K562 (cell line): ENCODE measurements at regions not wholly inside any gene's neighbourhood (a gene's known extent, or its start where the extent isn't known, plus 50 kb on each side); places are given as distances from the start of the nearest gene placed in this dataset.

Experiments used
- CBX1 ChIP-seq: sonication (generic); IDR thresholded peaks from 2 replicates; pipeline ENCODE4 v1.6.1; 2016; ENCODE audit warnings: antibody characterized with exemption, low read depth, mild to moderate bottlenecking
- EP300 ChIP-seq: IDR thresholded peaks from 2 replicates; pipeline ENCODE4 v1.6.1; 2012; ENCODE audit warnings: low read length, improper control_type of control experiment
- HCFC1 ChIP-seq: IDR thresholded peaks from 2 replicates; pipeline ENCODE4 v1.6.1; 2012; ENCODE audit warnings: low read depth, low read length, improper control_type of control experiment
- JUND ChIP-seq, 2 experiments: IDR thresholded peaks; 2 replicates in 1 of 2; 3 replicates in 1 of 2; pipeline ENCODE4 v1.6.1; 2011; ENCODE audit warnings: borderline replicate concordance in 2 of 2, low read depth in 2 of 2, low read length in 2 of 2, improper control_type of control experiment in 1 of 2, missing biosample characterization in 1 of 2, missing genetic modification characterization in 1 of 2, missing genetic modification reagents in 1 of 2
- MYC ChIP-seq, 2 experiments: fragments of 250-450 bp in 1 of 2; sonication (Bioruptor Pico) in 1 of 2; IDR thresholded peaks; 2 replicates each; pipeline versions ENCODE4 v1.5.1 to v1.6.1; 2012 to 2021; ENCODE audit warnings: low read depth in 2 of 2, borderline replicate concordance in 1 of 2, improper control_type of control experiment in 1 of 2, low read length in 1 of 2, mild to moderate bottlenecking in 1 of 2, moderate library complexity in 1 of 2
- SNIP1 ChIP-seq: fragments of 450-650 bp; IDR thresholded peaks from 2 replicates; pipeline ENCODE4 v1.7.1; 2017; ENCODE audit warnings: low read depth, mild to moderate bottlenecking
- TCF7 ChIP-seq: sonication (generic); IDR thresholded peaks from 2 replicates; pipeline ENCODE4 v1.6.1; 2016; ENCODE audit warnings: antibody characterized with exemption, borderline replicate concordance
- ZNF75A ChIP-seq: fragments of 450-650 bp; formaldehyde crosslinking; IDR thresholded peaks from 2 replicates; pipeline ENCODE4 v1.4.0; 2020; ENCODE audit warnings: mild to moderate bottlenecking
- TF ChIP-seq, protein P1 (sequence below), 2 experiments: fragments of 450-650 bp; formaldehyde crosslinking in 1 of 2; IDR thresholded peaks; 2 replicates each; pipeline versions ENCODE4 v1.4.0 to v1.6.1; 2014 to 2020; ENCODE audit warnings: mild to moderate bottlenecking in 2 of 2, borderline replicate concordance in 1 of 2, low read depth in 1 of 2

DNA sequence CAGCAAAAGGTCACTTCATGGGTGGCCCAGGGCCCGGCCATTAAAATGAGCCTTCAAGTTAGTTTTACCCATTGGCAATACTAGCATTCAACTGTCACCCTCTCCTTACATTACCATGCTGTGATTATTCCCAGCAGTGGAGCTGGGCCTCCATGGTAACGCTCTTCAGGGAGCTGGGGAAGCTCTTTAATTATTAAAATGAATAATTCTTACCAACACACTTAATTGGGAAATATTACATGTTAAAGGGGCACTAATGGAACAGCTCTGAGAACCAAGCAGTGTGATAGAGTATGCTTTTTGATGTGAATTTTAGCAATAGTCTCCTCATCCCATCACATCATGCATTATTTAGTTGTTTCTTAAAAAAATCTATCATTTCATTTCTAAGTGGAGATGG, 187.2 kb downstream of the CEMIP2 start:
- TF ChIP-seq TCF7 (no peak), CBX1 (no peak), HCFC1 (no peak), ZNF75A (CRISPR knock-in tag) (no peak), SNIP1 (no peak), MYC (IDR thresholded peaks at IDR 0.05; ENCODE audit: low read depth, low read length) (no peak), MYC (CRISPR knock-in tag; IDR thresholded peaks at IDR 0.05; ENCODE audit: borderline replicate concordance, low read depth) (no peak), EP300 (no peak), JUND (IDR thresholded peaks at IDR 0.05; ENCODE audit: borderline replicate concordance, low read depth, low read length) (no peak), JUND (tag; IDR thresholded peaks at IDR 0.05; ENCODE audit: borderline replicate concordance, low read depth, low read length) (no peak)
- TF ChIP-seq, protein P1, sequence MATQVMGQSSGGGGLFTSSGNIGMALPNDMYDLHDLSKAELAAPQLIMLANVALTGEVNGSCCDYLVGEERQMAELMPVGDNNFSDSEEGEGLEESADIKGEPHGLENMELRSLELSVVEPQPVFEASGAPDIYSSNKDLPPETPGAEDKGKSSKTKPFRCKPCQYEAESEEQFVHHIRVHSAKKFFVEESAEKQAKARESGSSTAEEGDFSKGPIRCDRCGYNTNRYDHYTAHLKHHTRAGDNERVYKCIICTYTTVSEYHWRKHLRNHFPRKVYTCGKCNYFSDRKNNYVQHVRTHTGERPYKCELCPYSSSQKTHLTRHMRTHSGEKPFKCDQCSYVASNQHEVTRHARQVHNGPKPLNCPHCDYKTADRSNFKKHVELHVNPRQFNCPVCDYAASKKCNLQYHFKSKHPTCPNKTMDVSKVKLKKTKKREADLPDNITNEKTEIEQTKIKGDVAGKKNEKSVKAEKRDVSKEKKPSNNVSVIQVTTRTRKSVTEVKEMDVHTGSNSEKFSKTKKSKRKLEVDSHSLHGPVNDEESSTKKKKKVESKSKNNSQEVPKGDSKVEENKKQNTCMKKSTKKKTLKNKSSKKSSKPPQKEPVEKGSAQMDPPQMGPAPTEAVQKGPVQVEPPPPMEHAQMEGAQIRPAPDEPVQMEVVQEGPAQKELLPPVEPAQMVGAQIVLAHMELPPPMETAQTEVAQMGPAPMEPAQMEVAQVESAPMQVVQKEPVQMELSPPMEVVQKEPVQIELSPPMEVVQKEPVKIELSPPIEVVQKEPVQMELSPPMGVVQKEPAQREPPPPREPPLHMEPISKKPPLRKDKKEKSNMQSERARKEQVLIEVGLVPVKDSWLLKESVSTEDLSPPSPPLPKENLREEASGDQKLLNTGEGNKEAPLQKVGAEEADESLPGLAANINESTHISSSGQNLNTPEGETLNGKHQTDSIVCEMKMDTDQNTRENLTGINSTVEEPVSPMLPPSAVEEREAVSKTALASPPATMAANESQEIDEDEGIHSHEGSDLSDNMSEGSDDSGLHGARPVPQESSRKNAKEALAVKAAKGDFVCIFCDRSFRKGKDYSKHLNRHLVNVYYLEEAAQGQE (IDR thresholded peaks at IDR 0.05; ENCODE audit: borderline replicate concordance) = no peak
- TF ChIP-seq, protein P1 (CRISPR knock-in tag; IDR thresholded peaks at IDR 0.05; ENCODE audit: low read depth) = no peak
